Medulla oblongata (tissue), 1 donor: ENCODE measurements at regions not wholly inside any gene's neighbourhood (a gene's known extent, or its start where the extent isn't known, plus 50 kb on each side); places are given as distances from the start of the nearest gene placed in this dataset.

Experiments
- DNase-seq: peaks from one replicate; pipeline ENCODE4 v3.0.0-alpha.2; 2015; ENCODE audit errors: extremely low spot score

- DNase-seq = no peak
Observed at GRCh38 chr1:199161319-199161680, 522.5 kb downstream of the PTPRC start.

GRCh38 chr1:199161766-199162303, 523.0 kb downstream of the PTPRC start:
- DNase-seq = no peak

- no peak for DNase-seq
Observed at GRCh38 chr1:199163267-199163666, 524.4 kb downstream of the PTPRC start.

GRCh38 chr1:199163670-199164069, 524.8 kb downstream of the PTPRC start:
- DNase-seq = no peak

- no peak for DNase-seq
Observed at GRCh38 chr1:199167460-199167859, 528.6 kb downstream of the PTPRC start.

GRCh38 chr1:199168888-199169585, 530.2 kb downstream of the PTPRC start:
- no peak for DNase-seq

GRCh38 chr1:199170711-199171110, 531.9 kb downstream of the PTPRC start:
- no peak for DNase-seq

- no peak for DNase-seq
Observed at GRCh38 chr1:199172171-199173124, 533.6 kb downstream of the PTPRC start.

GRCh38 chr1:199173356-199173755, 534.5 kb downstream of the PTPRC start:
- no peak for DNase-seq

- DNase-seq = no peak
Observed at GRCh38 chr1:199174336-199174735, 535.5 kb downstream of the PTPRC start.

GRCh38 chr1:199176713-199177112, 537.9 kb downstream of the PTPRC start:
- no peak for DNase-seq

GRCh38 chr1:199177241-199177640, 538.4 kb downstream of the PTPRC start:
- no peak for DNase-seq

GRCh38 chr1:199178646-199179045, 539.8 kb downstream of the PTPRC start:
- DNase-seq = no peak

- DNase-seq = no peak
Observed at GRCh38 chr1:199182186-199182843, 543.5 kb downstream of the PTPRC start.

- no peak for DNase-seq
Observed at GRCh38 chr1:199184180-199184579, 545.3 kb downstream of the PTPRC start.

GRCh38 chr1:199194862-199195261, 556.0 kb downstream of the PTPRC start:
- no peak for DNase-seq

- no peak for DNase-seq
Observed at GRCh38 chr1:199197695-199198094, 558.9 kb downstream of the PTPRC start.

- no peak for DNase-seq
Observed at GRCh38 chr1:199202331-199202730, 563.5 kb downstream of the PTPRC start.

- DNase-seq = no peak
Observed at GRCh38 chr1:199204231-199204630, 565.4 kb downstream of the PTPRC start.

GRCh38 chr1:199205740-199206441, 567.1 kb downstream of the PTPRC start:
- DNase-seq = no peak

GRCh38 chr1:199208847-199209246, 570.0 kb downstream of the PTPRC start:
- no peak for DNase-seq

- DNase-seq = no peak
Observed at GRCh38 chr1:199218065-199218464, 579.2 kb downstream of the PTPRC start.
